HPDE6-E6E7 (cell line): ENCODE measurements at regions not wholly inside any gene's neighbourhood (a gene's known extent, or its start where the extent isn't known, plus 50 kb on each side); places are given as distances from the start of the nearest gene placed in this dataset.
"Not testable (repeated sequence)": the region's sequence is repeated elsewhere in the genome, so short reads cannot be mapped to it uniquely, and the experiment has no call there.

Source experiments
- DNase-seq: peaks from one replicate; pipeline ENCODE4 v3.0.0; 2011; ENCODE audit warnings: missing footprints; ENCODE audit errors: extremely low spot score

DNA sequence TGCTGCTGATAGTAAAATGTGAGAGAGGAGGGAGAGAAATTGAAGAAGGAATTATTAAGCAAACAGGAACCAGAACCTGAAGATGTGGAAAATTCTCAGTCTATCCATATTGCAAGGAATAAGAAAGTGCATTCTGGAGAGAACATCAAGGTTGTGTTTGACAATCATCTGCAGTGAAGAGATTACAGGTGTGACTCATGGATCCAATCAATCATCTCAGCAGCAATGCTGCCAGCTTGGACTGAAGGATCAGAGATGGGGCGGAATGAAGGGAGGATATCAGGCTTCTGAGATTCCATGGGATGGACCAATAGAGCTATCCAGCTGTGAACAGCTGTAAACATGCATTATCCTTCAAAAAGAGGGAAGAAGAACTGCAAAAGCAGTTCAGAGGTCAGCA lies 247.3 kb downstream of the LPIN1 start:
- DNase-seq = no peak

GRCh38 chr2:11995456-11995855 lies 249.0 kb downstream of the LPIN1 start:
- DNase-seq = no peak

GRCh38 chr2:11996618-11997017 lies 250.2 kb downstream of the LPIN1 start:
- DNase-seq = no peak

DNA sequence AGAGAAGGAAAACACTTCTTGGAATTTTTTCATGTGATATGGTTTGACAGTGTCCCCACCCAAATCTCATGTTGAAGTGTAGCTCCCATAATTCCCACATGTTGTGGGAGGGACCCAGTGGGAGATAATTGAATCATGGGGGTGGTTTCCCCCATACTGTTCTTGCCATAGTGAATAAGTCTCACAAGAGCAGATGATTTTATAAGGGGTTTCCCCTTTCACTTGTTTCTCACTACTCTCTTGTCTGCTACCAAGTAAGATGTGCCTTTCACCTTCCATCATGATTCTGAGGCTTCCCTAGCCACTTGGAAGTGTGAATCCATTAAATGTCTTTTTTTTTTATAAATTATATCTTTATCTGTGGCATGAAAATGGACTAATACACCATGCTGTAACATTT lies 250.7 kb downstream of the LPIN1 start:
- DNase-seq = no peak

DNA sequence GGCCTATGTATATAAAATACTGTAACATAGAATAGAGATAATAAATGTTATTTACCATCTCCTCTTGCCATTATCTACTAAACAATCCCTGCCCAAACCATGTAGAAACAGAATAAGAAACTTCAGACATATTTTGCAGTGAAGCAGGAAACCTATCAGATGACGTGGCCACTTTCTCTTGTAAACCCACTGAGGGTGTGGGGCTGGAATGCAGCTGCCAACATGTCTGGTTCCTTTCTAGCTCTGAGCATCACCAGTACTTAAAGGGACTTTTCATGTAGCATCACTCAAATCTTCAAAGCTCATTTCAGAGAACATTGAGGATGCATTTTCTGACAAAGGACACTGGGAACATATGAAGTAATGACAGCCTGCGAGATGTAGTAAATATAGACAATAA lies 251.8 kb downstream of the LPIN1 start:
- no peak for DNase-seq

DNA sequence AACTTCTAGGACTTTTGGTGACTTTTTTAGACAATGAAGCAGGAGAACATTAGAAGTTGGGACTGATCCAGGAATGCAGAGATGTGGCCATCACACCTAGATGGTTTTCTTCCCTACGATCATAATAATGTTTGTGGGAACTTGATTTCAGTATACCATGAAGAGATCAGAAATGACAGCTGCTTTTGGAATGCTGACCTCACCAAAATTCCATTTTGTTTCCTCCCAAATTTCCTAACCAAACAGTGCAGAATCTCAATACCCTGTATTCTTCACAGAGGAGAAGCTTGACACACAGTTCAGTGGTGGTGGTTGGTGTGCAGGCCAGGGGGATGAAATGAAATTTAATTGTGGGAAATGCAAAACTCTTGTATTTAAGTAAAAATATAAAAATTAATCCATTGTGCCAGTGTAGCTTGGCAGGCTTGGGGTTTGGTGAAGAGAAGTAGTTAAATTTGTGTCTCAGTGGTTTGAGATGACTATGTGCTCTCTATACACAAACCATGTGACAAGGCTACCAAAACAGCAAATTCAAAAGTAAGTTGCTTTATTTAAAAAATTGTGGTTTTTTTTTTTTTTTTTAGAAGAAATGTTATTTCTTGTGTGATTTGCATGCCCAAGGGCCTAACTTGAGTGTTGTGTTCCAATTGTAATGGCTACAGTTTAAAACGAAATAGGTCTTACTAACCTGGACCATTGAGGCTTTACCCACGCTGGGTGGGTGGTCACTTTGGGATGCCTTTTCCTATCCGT lies 252.4 kb downstream of the LPIN1 start:
- DNase-seq = no peak

GRCh38 chr2:12001621-12002020 lies 255.2 kb downstream of the LPIN1 start:
- no peak for DNase-seq

DNA sequence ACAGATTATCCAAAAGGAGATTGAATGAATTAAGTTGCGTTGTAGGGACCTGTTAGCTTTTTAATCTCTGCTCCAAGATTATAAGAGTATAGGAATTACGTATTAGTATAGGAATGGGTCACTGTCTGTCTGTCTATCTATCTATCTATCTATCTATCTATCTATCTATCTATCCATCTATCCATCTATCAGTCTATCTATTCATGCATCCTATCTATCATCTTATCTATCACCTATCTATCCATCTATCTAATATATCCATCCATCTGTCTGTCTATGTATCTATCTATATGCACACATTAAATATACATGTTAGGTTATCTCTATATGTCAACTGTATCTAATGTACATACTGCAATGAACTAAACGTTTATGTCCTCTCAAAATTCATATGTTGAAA lies 255.8 kb downstream of the LPIN1 start:
- DNase-seq = no peak

- no peak for DNase-seq
Observed at GRCh38 chr2:12004713-12005112, 258.3 kb downstream of the LPIN1 start.

DNA sequence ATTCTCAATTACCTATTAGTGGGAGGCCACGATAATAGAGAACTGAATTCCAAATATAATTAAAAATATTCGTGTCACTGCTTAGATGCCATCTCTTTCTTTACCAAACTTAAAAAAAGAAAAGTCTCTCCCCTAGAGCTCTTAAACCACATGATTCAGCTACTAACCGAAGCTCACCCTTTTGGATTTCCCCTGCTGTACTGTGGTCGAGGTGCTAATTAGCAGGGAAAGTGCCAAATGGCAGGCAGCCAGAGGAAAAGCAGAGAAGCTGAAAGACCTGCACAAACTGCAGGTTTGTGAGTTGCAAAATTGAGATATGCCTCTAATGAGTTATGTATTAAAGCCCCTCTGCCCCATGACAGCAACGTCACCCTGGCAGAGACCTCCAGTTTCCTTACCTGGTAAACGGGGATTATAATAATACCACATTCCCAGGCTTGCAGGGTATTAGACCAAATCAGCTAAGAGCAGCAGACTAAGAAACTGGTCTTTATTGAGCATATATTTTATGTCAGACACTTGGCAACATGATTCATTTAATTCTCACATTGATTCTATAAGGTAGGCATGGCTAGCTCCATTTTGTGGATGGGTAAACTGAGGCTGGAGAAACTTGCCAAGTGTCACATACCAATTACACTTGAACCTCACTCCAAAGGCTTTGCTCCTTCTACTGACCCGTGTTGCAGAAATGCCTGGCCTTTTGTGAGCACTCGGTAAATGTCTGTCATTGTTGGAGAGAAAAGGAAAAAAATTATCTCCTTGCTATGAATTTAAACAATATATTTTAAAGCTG lies 259.7 kb downstream of the LPIN1 start:
- no peak for DNase-seq

DNA sequence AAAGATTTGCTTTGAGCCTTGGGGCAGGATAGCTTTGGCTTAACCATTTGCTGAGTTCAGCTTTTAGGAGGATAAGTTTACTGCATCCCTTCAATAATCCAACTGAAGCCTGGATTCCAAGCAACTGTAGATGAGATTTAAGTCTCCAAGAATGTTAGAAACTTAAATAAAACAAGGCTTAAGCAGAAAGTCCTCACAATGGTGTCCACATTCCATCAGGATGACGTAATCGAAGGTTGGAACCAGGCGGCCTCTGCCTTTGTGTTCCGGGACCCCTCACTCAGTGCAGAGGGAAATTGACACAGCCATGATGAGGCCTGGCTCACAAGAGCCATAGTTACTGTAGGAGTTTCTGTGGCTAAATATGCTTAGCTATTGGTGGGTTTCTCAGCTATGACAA lies 260.4 kb downstream of the LPIN1 start:
- DNase-seq = no peak

GRCh38 chr2:12007282-12007681 lies 260.9 kb downstream of the LPIN1 start:
- no peak for DNase-seq

GRCh38 chr2:12008425-12009061 lies 262.1 kb downstream of the LPIN1 start:
- no peak for DNase-seq

DNA sequence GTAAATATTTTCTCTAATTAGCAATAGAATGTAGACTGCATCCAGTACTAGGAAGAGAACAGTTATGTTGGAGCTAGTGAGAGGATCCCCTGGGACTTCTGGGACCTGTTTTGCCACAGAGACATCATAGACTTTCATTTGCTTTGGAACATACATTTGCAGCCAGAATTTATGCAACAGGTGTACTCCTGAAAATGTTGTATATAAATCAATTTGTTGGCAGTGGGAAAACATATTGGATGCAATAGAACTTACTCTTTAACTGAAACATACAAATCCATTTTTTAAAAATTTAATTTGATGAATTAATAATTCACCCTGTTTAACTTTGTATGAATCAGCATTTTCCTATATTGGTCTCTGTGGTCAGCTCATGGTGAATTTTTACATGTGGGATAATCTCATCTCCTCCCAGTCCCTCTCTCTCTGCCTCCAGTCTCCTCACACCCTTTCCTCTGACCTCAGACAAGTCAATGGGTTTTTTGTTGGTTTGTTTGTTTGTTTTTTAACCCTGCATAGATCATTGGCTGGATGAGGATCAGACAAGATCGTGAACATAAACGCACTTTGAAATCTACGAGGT lies 263.0 kb downstream of the LPIN1 start:
- no peak for DNase-seq

GRCh38 chr2:12010059-12010458 lies 263.6 kb downstream of the LPIN1 start:
- DNase-seq = no peak

- DNase-seq = no peak
Observed at GRCh38 chr2:12010779-12011178, 264.3 kb downstream of the LPIN1 start.

DNA sequence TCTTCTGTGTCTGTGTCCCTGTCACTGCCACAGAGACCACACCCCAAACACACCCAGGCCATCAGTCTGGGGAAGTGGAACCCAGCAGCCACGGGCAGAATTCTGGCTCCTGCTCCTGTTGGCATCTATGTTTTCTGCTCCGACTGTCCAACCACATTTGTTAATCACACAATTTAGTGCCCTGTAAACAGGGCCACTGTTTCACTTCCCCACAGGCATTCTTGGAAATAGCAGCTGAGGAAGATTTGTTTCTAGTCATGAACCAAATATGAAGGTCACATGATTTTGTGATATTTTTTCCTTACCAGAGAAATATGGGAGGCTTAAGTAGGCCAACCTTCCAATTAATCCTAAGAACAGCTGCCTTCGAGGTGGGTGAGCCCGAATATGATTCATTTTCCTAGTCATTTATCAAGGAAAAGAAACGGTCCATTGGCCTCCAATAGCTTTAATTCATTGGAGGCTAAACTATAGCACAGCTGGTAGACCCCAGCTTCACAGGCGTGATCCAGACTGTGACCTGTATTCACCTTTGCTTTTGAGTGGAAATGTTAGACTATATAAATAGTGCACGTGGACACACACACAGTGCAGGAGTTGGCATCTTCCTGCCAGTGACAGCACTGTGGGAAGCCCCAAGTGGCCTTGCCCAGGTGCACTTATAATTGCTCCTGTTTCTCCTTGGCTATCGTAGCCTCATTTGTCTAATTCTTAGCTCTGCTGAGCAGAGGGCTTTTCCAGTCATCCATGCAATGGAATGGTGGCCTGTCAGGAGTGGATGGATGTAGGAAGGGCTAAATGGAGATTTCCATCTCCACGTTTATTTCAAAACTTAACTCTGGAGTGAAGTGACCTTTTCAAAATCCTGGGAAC lies 267.9 kb downstream of the LPIN1 start:
- no peak for DNase-seq

DNA sequence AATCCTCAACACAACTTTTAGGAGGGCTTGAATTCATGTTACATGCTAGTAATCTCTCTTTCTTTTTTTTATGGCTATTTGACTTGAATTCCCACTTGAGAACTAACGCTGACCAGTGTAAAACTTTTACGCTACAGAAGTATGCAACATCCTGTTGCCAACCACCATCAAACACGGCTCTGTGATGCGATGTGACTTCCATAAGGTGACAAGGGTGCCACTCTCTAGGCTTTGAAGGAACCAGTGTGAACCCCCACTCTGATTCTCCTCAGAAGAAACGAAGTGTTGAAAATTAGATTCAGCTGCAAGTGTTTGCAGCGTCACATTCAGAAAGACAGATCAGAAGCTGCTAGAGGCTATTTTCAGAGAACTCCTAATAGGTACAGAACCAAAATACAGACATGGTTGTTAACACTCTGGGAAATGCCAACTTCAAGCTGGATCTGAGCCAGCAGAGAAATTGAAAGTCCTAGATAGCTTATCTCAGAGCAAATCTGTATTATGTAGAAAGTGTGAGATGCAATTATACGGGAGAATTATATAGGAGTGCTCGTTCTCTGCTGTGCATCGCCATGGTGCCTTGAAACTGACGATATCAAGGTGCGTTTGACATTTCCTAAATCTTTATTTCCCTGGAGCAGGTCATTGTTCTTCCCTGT lies 271.2 kb downstream of the LPIN1 start:
- DNase-seq = no peak

DNA sequence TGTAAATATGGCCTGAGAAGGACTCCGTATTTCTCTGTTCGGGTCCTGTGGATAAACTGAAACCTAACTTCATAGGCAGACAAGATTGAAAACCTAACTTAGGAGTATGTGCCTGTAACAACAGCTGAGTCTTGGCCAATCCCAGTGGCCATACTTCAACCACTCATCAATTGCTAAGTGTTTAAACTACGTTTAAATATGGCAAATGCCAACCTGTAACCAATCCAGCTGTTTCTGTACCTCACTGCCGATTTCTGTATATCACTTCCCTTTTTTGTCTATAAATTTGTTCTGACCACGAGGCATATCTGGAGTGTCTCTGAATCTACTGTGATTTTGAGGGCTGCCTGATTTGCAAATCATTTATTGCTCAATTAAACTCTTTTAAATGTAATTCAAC lies 272.3 kb downstream of the LPIN1 start:
- DNase-seq = not testable (repeated sequence)

DNA sequence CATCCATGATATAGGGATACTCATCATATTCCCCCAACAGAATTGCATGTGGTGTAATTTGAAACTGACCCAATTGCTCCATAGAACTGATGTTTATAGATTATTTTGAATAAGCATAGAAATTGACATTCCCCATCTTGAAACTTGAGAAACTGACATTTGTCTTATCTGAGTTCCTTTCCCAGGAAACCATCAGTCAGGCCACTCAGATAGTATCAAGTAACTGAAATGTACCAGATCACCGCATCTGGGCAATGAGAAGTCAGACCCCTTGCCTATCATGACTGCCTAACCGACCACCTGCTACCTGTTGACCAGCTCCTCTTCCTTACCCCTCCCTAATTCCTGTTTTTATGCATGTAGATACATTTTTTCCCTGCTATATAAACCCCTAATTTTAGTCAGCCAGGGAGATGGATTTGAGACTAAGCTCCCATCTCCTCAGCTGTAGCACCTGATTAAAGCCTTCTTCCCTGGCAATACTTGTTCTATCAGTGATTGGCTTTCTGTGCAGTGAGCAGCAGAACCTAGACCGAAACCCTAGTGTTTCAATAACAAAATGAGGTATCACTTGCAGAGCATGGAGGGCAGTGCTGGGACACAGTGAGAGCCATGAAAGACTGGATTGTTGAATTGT lies 274.5 kb downstream of the LPIN1 start:
- no peak for DNase-seq
